Ramos (cell line): ENCODE measurements at regions not wholly inside any gene's neighbourhood (a gene's known extent, or its start where the extent isn't known, plus 50 kb on each side); places are given as distances from the start of the nearest gene placed in this dataset.

Experiments
- in situ Hi-C: fragments of 300-500 bp; cut with MboI; formaldehyde crosslinking; loops from one replicate; pipeline ENCODE4 v1.14.3; 2022; ENCODE audit warnings: low sequenced_read_pairs; ENCODE audit not compliant: unreplicated experiment

DNA sequence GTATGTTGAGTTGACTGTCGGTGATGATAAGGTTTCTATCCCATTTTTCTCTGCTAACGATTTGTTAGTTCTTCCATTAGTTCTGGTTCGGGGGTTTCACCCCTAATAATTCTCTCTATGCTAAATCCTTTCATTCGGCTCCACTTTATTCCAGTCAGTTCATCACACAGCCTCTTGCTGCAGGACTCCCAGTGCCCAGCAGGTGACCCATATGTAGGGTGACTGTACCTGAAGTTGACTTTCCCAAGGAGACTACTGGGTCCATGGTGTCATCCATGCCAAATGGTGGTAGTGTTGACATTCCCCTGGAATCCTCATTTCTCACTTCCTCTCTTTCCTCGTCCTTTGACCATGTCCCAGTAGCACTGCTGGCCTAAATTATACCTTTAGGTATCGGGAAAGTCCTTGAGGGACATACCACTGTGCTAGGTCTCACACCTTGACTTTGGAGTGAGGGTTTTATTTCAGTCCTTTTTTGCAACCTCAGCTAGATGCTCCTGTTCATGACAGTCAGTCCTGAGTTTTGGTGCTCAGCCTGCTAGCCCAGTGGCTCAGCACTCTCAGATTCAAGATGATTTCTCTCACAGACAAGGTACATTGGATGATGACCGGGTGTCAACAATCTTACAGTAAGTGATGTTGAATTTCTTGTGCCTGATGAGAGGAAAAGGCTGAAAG is 105.1 kb upstream of the ARHGAP24 start:
- in situ Hi-C loops: no loop called here

DNA sequence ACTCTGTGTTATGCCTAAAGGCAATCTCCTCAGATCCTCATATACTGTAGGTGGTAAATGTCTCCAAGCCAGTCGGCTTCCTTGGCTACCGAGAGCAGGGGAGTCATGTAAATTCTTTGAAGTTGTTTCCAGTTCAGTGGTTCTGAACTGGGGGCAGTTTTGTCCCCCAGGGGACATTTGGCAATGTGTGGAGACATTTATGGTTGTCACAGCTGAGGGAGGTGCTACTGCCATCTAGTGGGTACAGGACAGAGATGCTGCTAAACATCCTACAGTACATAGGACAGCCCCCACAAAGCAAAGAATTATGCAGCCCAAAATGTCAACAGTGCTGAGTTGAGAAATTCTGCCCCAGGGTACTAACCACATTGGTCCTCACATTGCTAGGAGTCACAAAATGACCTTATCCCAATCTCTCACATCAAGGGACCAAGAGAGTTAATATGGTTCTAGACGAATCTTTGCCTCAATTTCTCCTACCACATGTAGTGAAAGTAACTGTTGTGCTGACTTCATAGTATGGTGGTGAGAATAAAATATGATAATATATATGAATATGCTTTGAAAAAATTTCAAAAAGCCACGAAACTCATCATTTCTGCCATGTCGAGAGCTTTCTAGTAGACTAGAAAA is 104.4 kb upstream of the ARHGAP24 start:
- in situ Hi-C loops: no loop called here

DNA sequence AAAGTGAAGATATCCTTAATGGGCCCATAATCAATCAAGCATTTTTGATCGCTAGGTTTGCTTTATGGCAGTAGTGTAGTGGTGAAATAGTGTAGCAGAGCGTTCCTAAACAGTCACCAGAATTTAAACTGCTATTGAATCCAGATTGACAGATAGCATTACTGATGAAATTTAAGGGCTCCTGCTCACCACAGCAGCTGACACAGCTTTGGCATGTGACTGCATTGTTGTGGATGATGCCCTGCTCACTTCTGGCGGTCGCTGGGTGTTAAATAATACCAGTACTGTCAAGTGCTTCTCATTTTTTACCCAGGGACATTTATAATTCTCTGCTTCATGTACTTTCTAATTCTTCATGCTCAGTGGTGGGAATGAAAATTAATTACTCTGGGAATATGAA is 102.0 kb upstream of the ARHGAP24 start:
- in situ Hi-C loops: no loop called here

DNA sequence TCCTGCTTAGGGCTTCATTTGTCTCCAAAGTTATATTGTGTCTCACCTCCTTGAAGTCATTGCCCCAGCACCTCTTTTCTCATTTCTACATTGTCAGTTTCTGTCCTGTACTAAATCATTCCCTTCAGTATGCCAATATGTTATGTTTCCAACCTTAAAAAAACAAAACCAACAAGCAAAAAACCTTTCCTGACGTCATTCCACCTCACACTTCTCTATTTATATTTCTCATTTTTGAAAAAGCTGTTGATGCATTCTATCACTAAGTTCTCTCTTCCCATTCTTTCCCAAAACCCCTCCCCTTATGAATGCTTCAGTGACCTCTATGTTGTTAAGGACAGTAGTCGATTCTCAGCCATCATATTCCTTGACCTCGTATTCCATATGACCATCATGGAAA is 98.7 kb upstream of the ARHGAP24 start:
- in situ Hi-C loops: no loop called here

DNA sequence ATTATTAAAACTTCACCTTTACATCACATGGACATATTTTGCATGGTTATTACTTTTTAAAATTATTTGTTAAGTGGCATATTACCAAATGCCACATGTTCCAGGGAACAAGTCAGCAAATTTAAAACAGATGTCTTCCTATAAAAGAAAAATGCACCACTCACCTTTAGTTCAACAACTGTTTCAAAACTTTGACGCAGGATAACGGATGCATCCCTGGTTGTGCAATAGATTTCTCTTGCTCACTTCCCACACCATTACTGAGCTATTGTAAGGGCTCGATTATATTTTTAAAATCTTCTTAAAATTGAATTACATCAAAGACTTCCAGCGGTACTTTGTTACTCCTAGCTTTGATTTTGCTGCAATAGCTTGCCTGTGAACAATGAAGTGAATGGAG is 93.0 kb upstream of the ARHGAP24 start:
- in situ Hi-C loops: no loop called here

DNA sequence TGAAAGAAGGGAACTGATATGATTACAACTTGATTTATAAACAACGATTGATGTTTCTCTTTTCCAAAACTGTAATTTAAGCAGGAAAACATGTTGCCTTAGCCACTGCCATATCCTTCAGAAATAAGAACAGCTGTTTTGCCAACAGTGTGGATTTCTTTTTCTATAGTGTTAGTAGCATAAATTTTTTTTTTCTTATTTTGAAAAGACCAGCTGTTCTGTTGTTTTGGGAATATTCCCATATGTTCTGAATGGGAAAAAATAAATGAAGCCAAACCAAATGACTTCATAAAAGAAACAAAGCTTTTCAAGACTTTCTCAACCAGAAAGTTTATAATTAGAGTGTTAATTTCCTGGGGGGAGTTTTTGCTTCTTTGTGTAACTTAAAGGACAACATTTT is 83.9 kb upstream of the ARHGAP24 start:
- in situ Hi-C loops: no loop called here

DNA sequence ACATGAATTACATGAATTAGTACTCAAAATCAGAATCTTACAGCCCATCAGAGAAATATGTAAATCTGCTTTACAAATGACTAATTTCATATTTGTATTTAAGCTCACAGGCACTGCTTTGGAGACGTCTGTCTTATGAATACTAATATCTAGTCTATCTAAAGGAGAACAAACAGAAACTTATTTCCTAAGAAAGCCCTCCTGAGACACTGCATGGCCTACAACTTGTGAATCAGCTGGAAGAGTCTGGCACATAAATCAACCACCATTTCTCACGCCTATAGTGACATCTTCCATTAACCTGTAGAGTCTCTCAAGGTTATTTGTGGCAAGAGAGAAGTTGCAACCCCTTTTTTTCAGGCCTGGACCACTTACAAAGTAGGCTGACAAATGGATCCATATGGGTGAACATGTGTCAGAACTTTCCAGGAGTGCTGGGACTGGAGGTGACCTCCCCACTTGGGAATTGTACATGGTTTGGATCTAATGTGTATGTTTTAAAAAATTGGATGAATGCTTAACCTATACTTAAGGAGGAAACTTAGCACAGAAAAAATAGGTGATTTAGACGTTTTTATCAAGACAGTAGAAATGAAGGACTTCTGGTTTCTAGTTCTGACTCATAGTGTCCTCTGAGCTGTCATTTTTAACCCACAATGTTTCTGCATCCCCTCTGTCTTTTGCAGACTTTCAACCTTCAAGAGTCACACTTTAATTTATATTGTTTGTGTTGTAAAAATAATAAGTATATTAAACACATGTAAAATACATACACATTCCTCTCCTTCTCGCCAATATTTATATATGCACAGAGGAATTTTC is 83.2 kb upstream of the ARHGAP24 start:
- in situ Hi-C loops: no loop called here

DNA sequence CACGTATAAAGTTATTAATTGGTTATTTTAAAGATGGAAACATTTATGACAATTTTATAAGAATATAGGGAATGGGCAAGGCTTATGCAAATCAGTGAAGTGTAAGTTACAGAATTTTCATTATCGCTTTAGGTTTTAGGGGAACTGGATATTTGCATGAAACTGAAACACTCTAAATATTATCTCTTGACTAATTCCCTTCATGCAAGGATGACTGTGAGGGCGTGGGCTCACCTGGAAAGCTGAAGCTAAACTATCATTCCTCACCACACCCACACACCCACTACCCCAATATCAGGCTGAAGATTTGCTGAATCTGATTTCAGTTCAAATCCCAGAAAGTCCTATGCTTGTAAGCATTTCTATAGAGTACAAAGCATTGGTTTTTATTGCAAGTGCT is 81.7 kb upstream of the ARHGAP24 start:
- in situ Hi-C loops: no loop called here

DNA sequence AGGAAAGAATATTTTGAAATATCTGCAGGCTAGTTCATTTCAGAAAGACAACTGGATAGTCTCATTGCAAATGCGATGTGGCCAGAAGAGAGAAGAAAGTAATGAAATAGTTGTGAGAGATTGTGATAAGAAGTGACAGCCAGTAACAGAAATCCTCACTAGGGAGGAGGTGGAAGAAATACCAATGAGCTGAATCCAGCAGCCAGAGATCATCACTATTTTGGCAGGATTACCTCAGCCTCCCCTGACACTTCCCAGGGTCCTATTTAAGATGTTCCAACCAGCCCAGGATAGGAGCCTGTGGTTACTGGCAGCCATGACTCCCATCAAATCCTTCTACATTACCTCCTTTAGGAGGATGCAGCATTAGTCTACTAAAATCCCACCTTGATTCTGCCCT is 76.7 kb upstream of the ARHGAP24 start:
- in situ Hi-C loops: no loop called here

DNA sequence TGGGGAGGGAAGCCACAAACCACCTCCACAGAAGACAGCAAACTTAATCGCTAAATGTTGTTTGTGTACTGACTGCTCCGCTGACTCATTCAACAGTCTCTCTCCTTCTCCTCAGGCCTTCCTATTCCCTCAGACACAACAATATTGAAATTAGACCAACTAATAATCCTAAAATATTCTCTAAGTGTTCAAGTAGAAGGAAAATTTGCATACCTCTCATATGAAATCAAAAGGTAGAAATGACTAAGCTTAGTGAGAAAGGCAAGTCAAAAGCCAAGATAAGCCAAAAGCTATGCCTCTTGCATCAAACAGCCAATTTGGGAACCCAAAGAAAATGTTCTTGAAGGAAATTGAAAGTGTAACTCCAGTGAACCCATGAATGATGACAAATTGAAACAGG is 75.7 kb upstream of the ARHGAP24 start:
- in situ Hi-C loops: no loop called here

DNA sequence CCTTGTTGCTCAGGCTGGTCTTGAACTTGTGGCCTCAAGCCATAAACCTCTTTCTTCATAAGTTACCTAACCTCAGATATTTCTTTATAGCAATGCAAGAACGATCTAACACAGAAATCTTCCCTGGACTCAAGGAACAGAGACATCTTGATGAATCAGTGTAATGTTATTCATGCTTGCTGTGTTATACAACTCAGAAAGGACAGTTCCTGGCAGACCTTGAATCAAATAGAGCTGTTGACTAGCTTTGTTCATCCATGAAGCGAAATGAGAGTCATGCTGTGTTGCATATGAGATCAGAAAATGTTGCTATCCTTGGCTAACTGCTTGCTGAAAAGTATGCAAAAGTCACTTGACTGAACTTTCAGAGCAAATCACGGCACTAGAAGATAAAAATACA is 72.6 kb upstream of the ARHGAP24 start:
- in situ Hi-C loops: no loop called here

DNA sequence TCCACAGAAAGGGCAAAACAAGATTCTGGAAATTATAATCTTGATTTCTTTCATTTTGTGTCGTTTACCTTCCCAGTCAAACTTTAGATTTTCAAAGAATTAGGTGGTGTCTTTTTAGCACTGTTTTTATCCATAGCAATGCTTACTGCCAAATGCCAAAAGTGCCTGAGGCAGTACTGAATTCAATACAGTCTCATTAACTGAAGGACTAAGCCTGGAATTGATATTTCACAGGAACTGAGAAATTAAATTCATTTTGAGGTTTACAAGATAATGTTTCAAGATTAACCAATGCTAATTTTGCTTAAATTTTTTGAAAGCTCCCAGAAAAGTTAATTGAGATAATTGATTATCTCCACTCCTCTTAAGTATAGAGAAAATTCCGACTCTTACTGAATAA is 68.8 kb upstream of the ARHGAP24 start:
- in situ Hi-C loops: no loop called here

DNA sequence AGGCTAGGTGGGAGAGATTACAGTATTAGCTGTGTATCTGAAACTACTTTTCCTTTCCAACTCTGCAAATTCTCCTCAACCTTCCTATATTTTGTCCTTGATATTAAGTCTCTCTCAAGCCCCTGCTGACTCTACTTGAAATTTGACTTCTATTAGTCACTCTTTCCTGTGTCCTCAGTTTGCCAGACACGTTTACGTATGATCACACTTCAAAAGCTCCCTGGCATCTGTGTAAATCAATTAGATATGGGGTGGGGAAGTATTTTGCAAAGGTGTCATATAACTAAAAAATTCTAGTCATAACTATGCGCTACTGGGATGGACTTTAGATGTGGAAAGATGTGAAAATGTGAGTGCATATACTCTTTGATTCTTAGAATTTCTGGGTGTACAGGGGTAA is 67.4 kb upstream of the ARHGAP24 start:
- in situ Hi-C loops: no loop called here

DNA sequence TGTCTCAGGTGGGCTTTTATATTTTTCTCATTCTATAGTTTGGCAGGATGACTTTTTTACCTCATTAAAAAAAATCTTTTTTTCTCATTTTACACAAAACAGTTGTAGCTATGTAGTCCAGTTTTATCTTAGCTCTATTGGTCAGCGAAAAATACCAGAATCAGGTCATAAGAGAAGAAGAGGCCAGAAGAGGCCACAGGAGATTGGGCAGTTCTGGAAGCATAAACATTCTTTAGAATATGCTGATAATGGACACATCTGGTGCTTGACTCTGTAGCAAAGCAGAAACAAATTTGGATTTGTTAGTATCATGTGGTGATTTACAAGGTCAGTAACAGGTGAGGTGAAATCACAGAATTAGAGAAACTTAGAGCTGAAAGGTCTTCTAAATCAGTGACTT is 66.6 kb upstream of the ARHGAP24 start:
- in situ Hi-C loops: no loop called here

DNA sequence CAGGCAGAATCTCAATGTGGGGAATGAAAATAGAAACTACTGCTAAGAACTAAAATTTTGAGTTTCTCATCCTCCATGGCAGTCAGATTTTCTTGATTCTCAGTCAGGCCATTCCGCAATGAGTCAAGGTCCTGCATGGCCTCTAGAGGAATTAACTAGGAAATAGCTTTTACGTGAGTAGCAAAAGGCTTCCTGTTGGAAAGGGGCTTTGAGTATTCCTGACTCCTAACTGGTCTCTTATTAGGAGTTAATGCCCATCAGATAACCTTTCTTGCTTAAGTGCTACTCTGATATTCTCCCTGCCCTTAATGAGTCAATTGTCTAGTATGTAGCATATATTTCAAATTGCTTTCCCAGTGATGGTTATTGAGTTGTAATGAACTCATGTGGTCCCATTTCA is 65.7 kb upstream of the ARHGAP24 start:
- in situ Hi-C loops: no loop called here

DNA sequence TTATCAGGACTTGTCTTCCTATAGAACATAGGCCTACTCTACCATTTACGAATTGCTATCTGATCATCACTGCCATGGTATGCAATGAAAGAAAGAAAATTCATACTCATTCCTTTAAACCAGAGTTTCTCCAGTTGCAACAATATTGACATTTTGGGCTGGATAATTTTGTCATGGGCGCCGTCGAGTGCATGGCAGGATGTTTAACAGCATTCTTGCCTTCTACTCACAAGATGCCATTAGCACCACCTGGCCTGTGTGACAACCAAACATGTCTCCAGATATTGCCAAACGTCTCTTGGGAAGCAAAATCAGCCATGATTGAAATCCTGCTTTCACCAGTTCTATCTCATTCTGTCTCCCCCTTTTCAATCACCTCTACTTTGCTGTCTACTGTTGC is 63.6 kb upstream of the ARHGAP24 start:
- in situ Hi-C loops: no loop called here

DNA sequence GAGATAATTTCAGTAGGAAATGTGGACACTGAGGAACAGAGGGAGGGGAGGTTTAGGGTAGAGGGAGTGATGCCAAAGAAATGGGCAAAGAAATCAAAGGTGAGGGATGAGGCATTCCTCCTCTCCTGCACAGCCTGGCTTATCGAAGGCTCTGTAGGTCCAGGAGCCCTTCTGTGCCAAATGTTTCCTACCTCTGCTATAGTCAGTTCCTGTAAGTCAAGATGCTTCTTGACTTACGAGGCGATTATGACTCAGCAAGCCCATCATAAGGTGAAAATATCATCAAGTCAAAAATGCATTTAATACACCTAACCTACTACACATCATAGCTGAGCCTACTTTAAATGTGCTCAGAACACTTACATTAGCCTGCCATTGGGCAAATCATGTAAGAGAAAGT is 60.0 kb upstream of the ARHGAP24 start:
- in situ Hi-C loops: loop anchor here (5.0 kb wide), 1 partner anchor 337 kb away; no protein-coding TSS in a partner anchor

DNA sequence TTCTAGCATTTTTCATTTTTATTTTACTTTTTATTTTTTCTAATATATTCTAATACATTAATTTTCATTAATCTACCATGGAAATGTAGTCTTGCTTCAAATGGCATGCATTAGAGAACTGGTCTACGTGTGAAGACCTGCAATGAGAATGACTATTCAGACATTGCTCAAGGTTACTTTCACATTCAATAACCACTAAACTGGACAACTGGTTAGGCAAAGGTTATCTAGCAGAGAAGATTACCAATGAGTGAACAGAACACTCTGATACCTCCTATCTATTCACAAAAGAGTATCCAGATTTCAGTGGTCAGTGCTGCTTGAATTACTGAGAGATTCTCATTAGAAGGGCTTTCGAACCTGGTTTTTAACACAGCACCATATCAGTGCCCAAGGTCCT is 58.9 kb upstream of the ARHGAP24 start:
- in situ Hi-C loops: loop anchor here (5.0 kb wide), 1 partner anchor 336 kb away; no protein-coding TSS in a partner anchor

DNA sequence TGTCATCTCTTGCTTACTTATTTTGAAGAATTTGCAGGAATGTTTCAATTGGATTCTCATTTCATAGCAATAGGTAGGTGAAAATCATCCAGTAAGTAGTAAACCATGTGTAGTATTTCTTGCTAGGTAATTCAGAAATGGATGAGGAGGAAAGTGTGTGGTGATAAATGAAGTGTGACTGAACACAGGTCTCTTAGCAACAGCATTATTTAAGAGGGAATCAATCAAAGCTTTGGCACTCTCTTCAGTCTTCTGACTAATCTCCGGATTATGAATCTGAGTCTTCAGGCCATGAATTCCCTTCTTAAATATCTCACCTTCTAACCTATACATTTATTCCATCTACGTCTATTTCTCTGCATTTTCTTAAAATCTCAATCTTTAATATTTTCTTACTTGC is 55.8 kb upstream of the ARHGAP24 start:
- in situ Hi-C loops: loop anchor here (5.0 kb wide), 1 partner anchor 333 kb away; no protein-coding TSS in a partner anchor

DNA sequence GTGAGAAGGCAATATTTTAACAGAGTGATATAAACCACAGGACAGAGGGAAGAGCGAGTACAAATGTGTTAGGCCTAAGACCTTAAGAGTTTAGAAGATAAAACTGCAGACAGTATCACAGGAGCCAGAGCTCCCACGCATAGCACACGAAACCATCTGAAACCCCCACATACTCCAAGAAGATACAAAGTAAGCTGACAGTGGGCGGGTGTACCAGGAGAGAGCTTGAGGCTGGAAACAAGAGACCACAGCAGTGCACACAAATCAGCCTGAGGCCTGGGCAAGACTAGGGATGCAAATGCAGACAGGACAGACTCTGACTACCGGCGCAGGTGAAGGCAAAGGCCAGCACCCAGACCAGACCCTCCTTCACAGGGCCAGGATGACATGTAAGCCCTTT is 54.1 kb upstream of the ARHGAP24 start:
- in situ Hi-C loops: no loop called here

DNA sequence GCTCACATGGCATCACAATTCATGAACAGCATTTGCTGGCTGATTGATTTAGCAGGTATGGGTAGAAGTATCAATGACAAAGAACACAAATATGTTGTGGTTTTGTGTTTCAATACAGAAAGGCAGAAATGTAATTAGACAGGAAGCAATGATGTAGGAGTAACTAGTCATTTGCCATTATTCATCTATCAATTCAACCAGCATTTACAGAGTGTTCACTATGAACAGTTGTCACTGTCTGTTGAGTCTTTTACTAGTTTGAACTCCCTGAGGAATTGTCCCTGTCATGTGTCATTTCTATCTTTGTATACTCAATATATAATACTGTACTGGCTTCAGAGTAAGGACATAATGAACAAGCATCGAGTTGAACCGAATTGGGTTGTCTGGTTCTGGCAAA is 51.5 kb upstream of the ARHGAP24 start:
- in situ Hi-C loops: no loop called here
